Cardiac septum (tissue), 1 donor: ENCODE measurements at regions not wholly inside any gene's neighbourhood (a gene's known extent, or its start where the extent isn't known, plus 50 kb on each side); places are given as distances from the start of the nearest gene placed in this dataset.

ENCODE experiments used
- DNase-seq: peaks from one replicate; pipeline ENCODE4 v3.0.0-alpha.2; 2020; ENCODE audit warnings: low spot score
- intact Hi-C: fragments of 100-400 bp; cut with DNase I; formaldehyde crosslinking; loops from one replicate; pipeline ENCODE4 v1.14.0; 2022
- donor health status: DM: no; HTN: no; CAD: no.

GRCh38 chr10:91698258-91698657, 65.4 kb upstream of the PPP1R3C start:
- intact Hi-C loops: no loop called here
- DNase-seq: no peak

- DNase-seq: no peak
- intact Hi-C loops: loop anchor here (5.0 kb wide), 2 partner anchors 57 to 142 kb away; no protein-coding TSS in a partner anchor
These were observed 61.4 kb upstream of the PPP1R3C start for GRCh38 chr10:91694170-91694794.

- intact Hi-C loops: loop anchor here (5.0 kb wide), 2 partner anchors 55 to 140 kb away; no protein-coding TSS in a partner anchor
- DNase-seq: no peak
These were observed 59.1 kb upstream of the PPP1R3C start for GRCh38 chr10:91691981-91692380.

- no peak for DNase-seq
- intact Hi-C loops: loop anchor here (5.0 kb wide), 2 partner anchors 54 to 139 kb away; no protein-coding TSS in a partner anchor
These were observed 58.3 kb upstream of the PPP1R3C start for GRCh38 chr10:91690996-91691676.

- no peak for DNase-seq
- intact Hi-C loops: loop anchor here (5.0 kb wide), 2 partner anchors 53 to 138 kb away; no protein-coding TSS in a partner anchor
These were observed 57.5 kb upstream of the PPP1R3C start for GRCh38 chr10:91690412-91690811.

- intact Hi-C loops: loop anchor here (5.0 kb wide), 2 partner anchors 52 to 137 kb away; no protein-coding TSS in a partner anchor
- no peak for DNase-seq
These were observed 56.9 kb upstream of the PPP1R3C start for GRCh38 chr10:91689731-91690168.

- DNase-seq: no peak
- intact Hi-C loops: no loop called here
These were observed 52.0 kb upstream of the PPP1R3C start for GRCh38 chr10:91684841-91685240.

GRCh38 chr10:91683975-91684374, 51.1 kb upstream of the PPP1R3C start:
- intact Hi-C loops: no loop called here
- DNase-seq: no peak

- no peak for DNase-seq
- intact Hi-C loops: no loop called here
These were observed 50.0 kb upstream of the PPP1R3C start for GRCh38 chr10:91682912-91683311.
